PC-9 (cell line): ENCODE measurements at regions not wholly inside any gene's neighbourhood (a gene's known extent, or its start where the extent isn't known, plus 50 kb on each side); places are given as distances from the start of the nearest gene placed in this dataset.

Experiments used
- BruUV-seq: library from RNA; stranded (reverse); fragments of 400-500 nt; replicated peaks from 2 replicates; lab custom pipeline; 2021; lab: Mats Ljungman, UMichigan
- CTCF ChIA-PET: fragments of 300-600 bp; sonication (Branson Sonifier 250); formaldehyde crosslinking; loops from one replicate; lab custom pipeline; 2022; ENCODE audit warnings: antibody characterized with exemption; lab: Charles Lee
- POLR2A ChIA-PET: fragments of 300-600 bp; sonication (Branson Sonifier 250); formaldehyde crosslinking; loops from one replicate; lab custom pipeline; 2022; ENCODE audit warnings: antibody characterized with exemption; ENCODE audit not compliant: unreplicated experiment; lab: Charles Lee
- DNase-seq, 2 experiments: peaks; one replicate each; pipeline versions ENCODE4 v3.0.0 to v3.0.0-alpha.2; 2015 to 2022; ENCODE audit warnings: mixed read lengths in 1 of 2
- H2AFZ ChIP-seq: fragments of 200-600 bp; sonication (generic); 2 replicates; pipeline ENCODE4 v1.8.1; 2017; ENCODE audit warnings: antibody characterized with exemption
- H3F3A ChIP-seq: fragments of 200-600 bp; sonication (generic); 2 replicates; pipeline ENCODE4 v1.8.1; 2017; ENCODE audit warnings: antibody characterized with exemption, mild to moderate bottlenecking, low read depth; ENCODE audit not compliant: insufficient read depth
- H3K27ac ChIP-seq: fragments of 200-600 bp; sonication (generic); 2 replicates; pipeline ENCODE4 v1.6.1; 2016; ENCODE audit warnings: mixed run types
- H3K27me3 ChIP-seq: fragments of 200-600 bp; sonication (generic); 2 replicates; pipeline ENCODE4 v1.6.1; 2016; ENCODE audit warnings: low read depth, mixed run types; ENCODE audit not compliant: insufficient read depth
- H3K36me3 ChIP-seq: fragments of 200-600 bp; sonication (generic); 2 replicates; pipeline ENCODE4 v1.6.1; 2016; ENCODE audit warnings: low read depth, mixed run types
- H3K4me1 ChIP-seq: fragments of 200-600 bp; sonication (generic); replicated peaks from 2 replicates; pipeline ENCODE4 v1.6.1; 2016; ENCODE audit warnings: mixed run types; ENCODE audit not compliant: insufficient read depth
- H3K4me2 ChIP-seq: fragments of 200-600 bp; sonication (generic); 2 replicates; pipeline ENCODE4 v1.6.1; 2017; ENCODE audit warnings: mixed run types
- H3K4me3 ChIP-seq: fragments of 200-600 bp; sonication (generic); 2 replicates; pipeline ENCODE4 v1.6.1; 2016; ENCODE audit warnings: mixed run types
- H3K79me2 ChIP-seq: fragments of 200-600 bp; sonication (generic); 2 replicates; pipeline ENCODE4 v1.6.1; 2017; ENCODE audit warnings: low read depth, mixed run types
- H3K9me2 ChIP-seq: fragments of 200-600 bp; sonication (generic); 2 replicates; pipeline ENCODE4 v1.8.1; 2017; ENCODE audit warnings: mild to moderate bottlenecking; ENCODE audit not compliant: insufficient read depth
- H3K9me3 ChIP-seq: fragments of 200-600 bp; sonication (generic); 2 replicates; pipeline ENCODE4 v1.8.1; 2016; ENCODE audit warnings: low read depth; ENCODE audit not compliant: insufficient read depth
- H4K20me1 ChIP-seq: fragments of 200-600 bp; sonication (generic); 2 replicates; pipeline ENCODE4 v1.8.1; 2017; ENCODE audit not compliant: insufficient read depth
- CTCF ChIP-seq: fragments of 200-600 bp; sonication (generic); conservative IDR thresholded peaks from 2 replicates; pipeline ENCODE4 v1.6.1; 2017; ENCODE audit warnings: mixed run types, antibody characterized with exemption, mild to moderate bottlenecking, moderate library complexity
- EZH2 ChIP-seq: fragments of 200-600 bp; sonication (generic); IDR thresholded peaks from 2 replicates; pipeline ENCODE4 v1.8.0; 2017; ENCODE audit warnings: antibody characterized with exemption, low read depth
- intact Hi-C: fragments of 100-400 bp; cut with micrococcal nuclease; formaldehyde crosslinking; loops from one replicate; pipeline ENCODE4 v1.10.0; 2022; ENCODE audit not compliant: unreplicated experiment

DNA sequence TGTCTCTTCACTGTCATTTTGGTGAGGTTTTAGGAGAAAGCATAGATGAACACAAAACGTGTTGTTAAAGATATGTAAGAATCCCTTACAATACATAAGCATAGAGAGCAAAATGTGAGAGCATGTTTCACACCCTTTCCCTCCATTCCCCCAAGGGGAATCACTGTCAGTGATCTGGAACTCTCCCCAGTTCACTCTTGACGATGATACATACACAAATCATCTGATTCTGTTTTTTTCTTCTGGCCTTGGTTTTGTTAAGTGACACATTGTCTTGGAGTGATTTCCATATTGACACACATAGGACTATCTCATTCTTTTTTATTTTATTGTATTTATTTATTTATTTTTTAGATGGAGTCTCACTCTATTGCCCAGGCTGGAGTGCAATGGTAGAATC, 53.7 kb upstream of the TANC1 start:
- DNase-seq, result no peak
- no peak overlapping the region for H3K4me2 ChIP-seq
- no peak overlapping the region for H2AFZ ChIP-seq
- ChIA-PET CTCF (no interaction called here), POLR2A (no interaction called here)
- H3K36me3 ChIP-seq, result no peaks in the 10 kb centered on the region
- H3F3A ChIP-seq, result no peaks in the 10 kb centered on the region
- no peaks in the 10 kb centered on the region for H3K9me3 ChIP-seq
- no peaks in the 10 kb centered on the region for H3K9me2 ChIP-seq
- no peaks in the 10 kb centered on the region for H4K20me1 ChIP-seq
- H3K27me3 ChIP-seq, result no peaks in the 10 kb centered on the region
- H3K27ac ChIP-seq, result no peak overlapping the region
- BruUV-seq, result no TSS peak
- no peak for TF ChIP-seq EZH2
- no peak for TF ChIP-seq CTCF
- H3K4me1 ChIP-seq, result no peaks in the 10 kb centered on the region
- no peaks in the 10 kb centered on the region for H3K79me2 ChIP-seq
- intact Hi-C loops, result no loop called here
- no peak overlapping the region for H3K4me3 ChIP-seq

DNA sequence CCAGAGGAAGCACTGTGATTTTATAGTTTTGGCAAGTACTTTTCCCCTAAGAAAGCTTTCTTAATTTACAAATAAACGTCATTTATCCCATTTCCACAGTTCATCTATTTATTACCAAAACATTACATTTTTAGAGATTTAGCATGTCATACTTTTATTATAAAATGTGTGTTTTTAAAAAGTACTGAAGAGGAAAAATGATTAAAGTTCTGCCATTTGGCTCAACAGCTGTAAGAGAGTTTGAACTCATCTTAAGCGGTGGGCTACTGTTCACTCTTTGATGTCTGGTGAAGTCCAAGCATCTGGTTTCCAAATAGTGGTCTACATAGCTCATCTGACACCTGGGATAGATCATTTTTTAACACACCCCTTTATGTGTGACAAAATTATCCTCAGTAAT, 51.3 kb upstream of the TANC1 start:
- H3K9me3 ChIP-seq, result no peaks in the 10 kb centered on the region
- H4K20me1 ChIP-seq, result no peaks in the 10 kb centered on the region
- POLR2A ChIA-PET, result no interaction called here
- H3K27me3 ChIP-seq, result no peaks in the 10 kb centered on the region
- CTCF ChIA-PET, result no interaction called here
- H3K4me2 ChIP-seq, result no peak overlapping the region
- H2AFZ ChIP-seq, result no peak overlapping the region
- no peaks in the 10 kb centered on the region for H3K9me2 ChIP-seq
- no peak overlapping the region for H3K4me3 ChIP-seq
- TF ChIP-seq CTCF, result no peak
- TF ChIP-seq EZH2, result no peak
- no peaks in the 10 kb centered on the region for H3K79me2 ChIP-seq
- no peak overlapping the region for H3K27ac ChIP-seq
- H3K36me3 ChIP-seq, result no peaks in the 10 kb centered on the region
- no TSS peak for BruUV-seq
- intact Hi-C loops, result no loop called here
- no peak for DNase-seq
- H3F3A ChIP-seq, result no peaks in the 10 kb centered on the region
- 0 out of 2 replicates have a peak, but pooled peaks cover under 1% of the 10 kb centered on the region for H3K4me1 ChIP-seq

GRCh38 chr2:158918452-158918851, 50.0 kb upstream of the TANC1 start:
- POLR2A ChIA-PET, result no interaction called here
- no peak for DNase-seq
- Histone ChIP-seq H3K9me2 (no peaks in the 10 kb centered on the region), H2AFZ (no peak overlapping the region), H3K27ac (no peak overlapping the region), H3F3A (no peaks in the 10 kb centered on the region), H3K79me2 (no peaks in the 10 kb centered on the region), H3K4me1 (peaks cover 13% of the 10 kb centered on the region), H3K4me3 (no peak overlapping the region), H3K36me3 (no peaks in the 10 kb centered on the region), H4K20me1 (no peaks in the 10 kb centered on the region), H3K4me2 (no peak overlapping the region), H3K9me3 (no peaks in the 10 kb centered on the region), H3K27me3 (no peaks in the 10 kb centered on the region)
- BruUV-seq, result no TSS peak
- TF ChIP-seq CTCF, result no peak
- TF ChIP-seq EZH2, result no peak
- intact Hi-C loops, result no loop called here
- CTCF ChIA-PET, result no interaction called here
